HG03135 (cell line): ENCODE measurements at regions not wholly inside any gene's neighbourhood (a gene's known extent, or its start where the extent isn't known, plus 50 kb on each side); places are given as distances from the start of the nearest gene placed in this dataset.
A peak's percentile ranks its signal among the peaks of the same experiment; 100 is the strongest.

Experiments used
- ATAC-seq: cut with Tn5 transposase; IDR thresholded peaks from one replicate; pipeline ENCODE4 v1.9.1; 2021; ENCODE audit warnings: mild to moderate bottlenecking, moderate library complexity; ENCODE audit not compliant: unreplicated experiment

- no peak for ATAC-seq
Observed at GRCh38 chr1:34460193-34460592, 283.5 kb downstream of the C1orf94 start.

GRCh38 chr1:34470401-34470800 lies 284.4 kb upstream of the GJB5 start:
- ATAC-seq, result no peak

- ATAC-seq, result no peak
Observed at GRCh38 chr1:34474566-34474965, 280.3 kb upstream of the GJB5 start.

- ATAC-seq, result no peak
Observed at GRCh38 chr1:34476371-34476770, 278.5 kb upstream of the GJB5 start.

GRCh38 chr1:34477632-34478141 lies 277.2 kb upstream of the GJB5 start:
- ATAC-seq, result no peak

GRCh38 chr1:34478515-34479076 lies 276.3 kb upstream of the GJB5 start:
- no peak for ATAC-seq

GRCh38 chr1:34479731-34480130 lies 275.1 kb upstream of the GJB5 start:
- no peak for ATAC-seq

- no peak for ATAC-seq
Observed at GRCh38 chr1:34488080-34488708, 266.7 kb upstream of the GJB5 start.

GRCh38 chr1:34500451-34500850 lies 254.4 kb upstream of the GJB5 start:
- ATAC-seq, result no peak

- no peak for ATAC-seq
Observed at GRCh38 chr1:34511802-34512201, 243.0 kb upstream of the GJB5 start.

- no peak for ATAC-seq
Observed at GRCh38 chr1:34518146-34518699, 236.6 kb upstream of the GJB5 start.

GRCh38 chr1:34520111-34520510 lies 234.7 kb upstream of the GJB5 start:
- no peak for ATAC-seq

- no peak for ATAC-seq
Observed at GRCh38 chr1:34524783-34525182, 230.1 kb upstream of the GJB5 start.

GRCh38 chr1:34529935-34530859 lies 224.7 kb upstream of the GJB5 start:
- peak; percentile 61 for ATAC-seq

- no peak for ATAC-seq
Observed at GRCh38 chr1:34532113-34532512, 222.7 kb upstream of the GJB5 start.

- ATAC-seq, result no peak
Observed at GRCh38 chr1:34538481-34538880, 216.4 kb upstream of the GJB5 start.

GRCh38 chr1:34547046-34547674 lies 207.7 kb upstream of the GJB5 start:
- ATAC-seq, result no peak

GRCh38 chr1:34549199-34549598 lies 205.6 kb upstream of the GJB5 start:
- no peak for ATAC-seq

- no peak for ATAC-seq
Observed at GRCh38 chr1:34578306-34578705, 176.5 kb upstream of the GJB5 start.

GRCh38 chr1:34582356-34582755 lies 172.5 kb upstream of the GJB5 start:
- ATAC-seq, result no peak

- no peak for ATAC-seq
Observed at GRCh38 chr1:34587761-34588160, 167.1 kb upstream of the GJB5 start.
